ENCODE measurements at regions not wholly inside any gene's neighbourhood (a gene's known extent, or its start where the extent isn't known, plus 50 kb on each side); places are given as distances from the start of the nearest gene placed in this dataset.

- TF ChIP-seq CTCF (IDR thresholded peaks at IDR 0.05), result no peak
- Histone ChIP-seq H3K27me3 (ENCODE audit: control insufficient read depth in 2 of 2, insufficient read depth in 2 of 2, low read length in 2 of 2) (no peaks in the 10 kb centered on the region), H4K20me1 (ENCODE audit: insufficient read depth, low read length) (no peaks in the 10 kb centered on the region), H3K4me3 (replicated peaks in 1 of 3; ENCODE audit: low read depth in 2 of 3, low read length in 3 of 3) (no peak overlapping the region), H2AFZ (ENCODE audit: insufficient read depth, low read depth, low read length, poor library complexity, severe bottlenecking) (no peak overlapping the region), H3K4me2 (replicated peaks; ENCODE audit: extremely low read depth, low read length, poor library complexity, severe bottlenecking) (no peak overlapping the region), H3K79me2 (ENCODE audit: insufficient read depth, low read length) (no peaks in the 10 kb centered on the region), H3K36me3 (replicated peaks in 1 of 2; ENCODE audit: control insufficient read depth in 1 of 2, insufficient read depth in 2 of 2, low read length in 2 of 2) (no peaks in the 10 kb centered on the region), H3K9ac (ENCODE audit: insufficient read depth, low read length, poor library complexity, severe bottlenecking) (no peak overlapping the region), H3K9me3 (replicated peaks in 1 of 2; ENCODE audit: control insufficient read depth in 1 of 2, insufficient read depth in 1 of 2, low read length in 2 of 2) (no peaks in the 10 kb centered on the region), H3K4me1 (ENCODE audit: control insufficient read depth in 1 of 2, insufficient read depth in 2 of 2, low read length in 2 of 2) (no peaks in the 10 kb centered on the region), H3K27ac (ENCODE audit: low read depth in 1 of 2, low read length in 2 of 2) (no peak overlapping the region)
- Mint-ChIP-seq H3K4me3 (no peak overlapping the region), H3K36me3 (no peaks in the 10 kb centered on the region), H3K27me3 (ENCODE audit: low read depth in 3 of 3) (peaks cover under 1 to 10% (median 9%) of the 10 kb centered on the region in 3 donors), H3K9me3 (peaks cover 0 to 10% (median 4%) of the 10 kb centered on the region in 7 donors), H3K4me1 (no peaks in the 10 kb centered on the region), H3K27ac (no peak overlapping the region)
- DNase-seq, result no peak
- intact Hi-C loops (cut with micrococcal nuclease), result no loop called here
- WGBS (ENCODE audit: insufficient coverage), result 94% methylated on average over 11 of the region's 14 CpGs
Measured at GRCh38 chr7:155168597-155169480, 98.7 kb downstream of the HTR5A start.

DNA sequence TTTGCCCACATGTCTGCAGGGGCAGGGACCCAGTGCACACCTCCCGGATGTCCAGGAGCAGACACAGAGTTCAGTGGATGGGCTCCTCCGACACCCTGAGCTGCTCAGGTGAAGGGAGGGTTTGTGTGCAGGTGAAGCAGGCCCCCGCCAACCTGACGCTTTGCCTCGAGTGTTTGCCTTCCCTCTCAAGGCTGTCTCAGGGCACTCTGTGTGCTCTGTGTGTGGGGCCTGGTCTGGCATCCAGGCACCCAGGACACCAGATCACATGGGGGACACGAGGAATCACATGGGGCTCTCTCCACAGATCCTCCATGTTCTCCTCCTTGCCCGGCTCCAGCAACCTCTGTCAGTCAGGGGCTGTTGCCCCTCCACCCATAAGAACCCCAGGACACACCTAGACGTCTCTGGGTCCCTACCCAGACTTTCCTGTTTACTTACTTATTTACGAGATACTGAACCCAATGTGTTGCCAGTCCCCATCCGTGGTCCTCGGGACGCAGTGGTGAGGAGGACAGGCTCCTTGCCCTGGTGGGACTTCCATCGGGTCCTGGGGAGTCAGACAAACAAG, 99.5 kb downstream of the HTR5A start:
- Histone ChIP-seq H3K4me2 (replicated peaks; ENCODE audit: extremely low read depth, low read length, poor library complexity, severe bottlenecking) (no peak overlapping the region), H2AFZ (ENCODE audit: insufficient read depth, low read depth, low read length, poor library complexity, severe bottlenecking) (no peak overlapping the region), H4K20me1 (ENCODE audit: insufficient read depth, low read length) (no peaks in the 10 kb centered on the region), H3K9me3 (replicated peaks in 1 of 2; ENCODE audit: control insufficient read depth in 1 of 2, insufficient read depth in 1 of 2, low read length in 2 of 2) (no peaks in the 10 kb centered on the region), H3K36me3 (replicated peaks in 1 of 2; ENCODE audit: control insufficient read depth in 1 of 2, insufficient read depth in 2 of 2, low read length in 2 of 2) (no peaks in the 10 kb centered on the region), H3K79me2 (ENCODE audit: insufficient read depth, low read length) (no peaks in the 10 kb centered on the region), H3K4me3 (replicated peaks in 1 of 3; ENCODE audit: low read depth in 2 of 3, low read length in 3 of 3) (no peak overlapping the region), H3K27me3 (ENCODE audit: control insufficient read depth in 2 of 2, insufficient read depth in 2 of 2, low read length in 2 of 2) (no peaks in the 10 kb centered on the region), H3K9ac (ENCODE audit: insufficient read depth, low read length, poor library complexity, severe bottlenecking) (no peak overlapping the region), H3K27ac (ENCODE audit: low read depth in 1 of 2, low read length in 2 of 2) (no peak overlapping the region), H3K4me1 (ENCODE audit: control insufficient read depth in 1 of 2, insufficient read depth in 2 of 2, low read length in 2 of 2) (no peaks in the 10 kb centered on the region)
- no peak overlapping the region for H3K27ac Mint-ChIP-seq
- H3K9me3 Mint-ChIP-seq, result peaks cover 0 to 13% (median 4%) of the 10 kb centered on the region in 7 donors
- H3K27me3 Mint-ChIP-seq (ENCODE audit: low read depth in 3 of 3), result peaks cover 0 to 10% (median 9%) of the 10 kb centered on the region in 3 donors
- H3K4me3 Mint-ChIP-seq, result no peak overlapping the region
- no peaks in the 10 kb centered on the region for H3K36me3 Mint-ChIP-seq
- WGBS (ENCODE audit: insufficient coverage), result 90% methylated on average over 13 of the region's 13 CpGs
- no peaks in the 10 kb centered on the region for H3K4me1 Mint-ChIP-seq
- DNase-seq, result no peak
- intact Hi-C loops (cut with micrococcal nuclease), result no loop called here
- no peak for TF ChIP-seq CTCF (IDR thresholded peaks at IDR 0.05)
